Adrenal gland (tissue), 9 donors: ENCODE measurements at regions not wholly inside any gene's neighbourhood (a gene's known extent, or its start where the extent isn't known, plus 50 kb on each side); places are given as distances from the start of the nearest gene placed in this dataset.

Experiments
- DNase-seq, 7 donors: peaks; one replicate each; pipeline ENCODE4 v3.0.0-alpha.2; 2019 to 2020
- H3K27ac ChIP-seq, 5 donors: fragments of 200-600 bp; sonication (generic) in 4 of 5; 1 replicate in 3 of 5; 2 replicates in 2 of 5; pipeline versions ENCODE4 v1.5.1 to v1.8.0; 2016 to 2020; ENCODE audit warnings: mild to moderate bottlenecking in 1 of 5
- H3K27me3 ChIP-seq: fragments of 200-600 bp; 2 replicates; pipeline ENCODE4 v1.8.0; 2021
- H3K36me3 ChIP-seq, 2 donors: fragments of 200-600 bp; replicated peaks in 1 of 2; 1 replicate in 1 of 2; 2 replicates in 1 of 2; pipeline versions ENCODE4 v1.5.1 to v1.8.0; 2018 to 2022
- H3K4me1 ChIP-seq, 2 donors: fragments of 200-600 bp; replicated peaks in 1 of 2; 1 replicate in 1 of 2; 2 replicates in 1 of 2; pipeline versions ENCODE4 v1.5.1 to v1.8.0; 2018 to 2021
- H3K4me3 ChIP-seq, 4 donors: fragments of 200-600 bp; sonication (generic) in 3 of 4; one replicate each; pipeline ENCODE4 v1.5.1; 2016 to 2018
- H3K9me3 ChIP-seq, 3 donors: fragments of 200-600 bp; sonication (generic) in 1 of 3; replicated peaks in 1 of 3; 1 replicate in 2 of 3; 2 replicates in 1 of 3; pipeline versions ENCODE4 v1.5.1 to v1.8.0; 2016 to 2021
- CTCF ChIP-seq, 6 experiments: fragments of 450-650 bp in 4 of 6; fragments of 200-600 bp in 2 of 6; sonication (generic) in 1 of 6; IDR thresholded peaks; 1 replicate in 5 of 6; 2 replicates in 1 of 6; pipeline versions ENCODE4 v1.5.1 to v1.8.0; 2016 to 2021; ENCODE audit warnings: antibody characterized with exemption in 6 of 6, mild to moderate bottlenecking in 2 of 6, moderate library complexity in 1 of 6
- POLR2A ChIP-seq, 2 donors: fragments of 450-650 bp; IDR thresholded peaks; one replicate each; pipeline ENCODE4 v1.6.1; 2017; ENCODE audit warnings: antibody characterized with exemption in 2 of 2, mild to moderate bottlenecking in 2 of 2, moderate library complexity in 1 of 2
- WGBS, 4 donors: extraction: QIAGEN DNeasy Blood & Tissue Kit in 2 of 4; methylation state at CpG; one replicate each; pipeline versions ENCODE4 v1.1.5 to v1.1.7; 2013 to 2017; 5-methylcytosine and 5-hydroxymethylcytosine counted together
- intact Hi-C, 2 donors: fragments of 100-400 bp; cut with DNase I; formaldehyde crosslinking; loops; one replicate each; pipeline versions ENCODE4 v1.14.1 to v1.15.0; 2022 to 2023
- donor health status: healthy with polysubstance abuse.
- donor health status: Bipolar disorder and iron deficiency.
- donor health status: DM: yes; HTN: yes; CAD: no.
- donor health status: DM: no; HTN: no; CAD: no.
- donor health status: DM: no; HTN: no; CAD: no.

- Histone ChIP-seq H3K4me3 (no peak overlapping the region), H3K4me1 (peaks cover 0 to 8% of the 10 kb centered on the region in 2 donors), H3K9me3 (no peaks in the 10 kb centered on the region), H3K36me3 (no peaks in the 10 kb centered on the region), H3K27me3 (no peaks in the 10 kb centered on the region), H3K27ac (no peak overlapping the region)
- TF ChIP-seq CTCF (IDR thresholded peaks at IDR 0.05) (no peak), POLR2A (IDR thresholded peaks at IDR 0.05) (no peak)
- no peak for DNase-seq
- intact Hi-C loops, result no loop called here
These were observed 58.8 kb downstream of the CCDC54 start for GRCh38 chr3:107436029-107436428.

- DNase-seq, result no peak
- no peaks in the 10 kb centered on the region for H3K4me1 ChIP-seq
- H3K27me3 ChIP-seq, result no peaks in the 10 kb centered on the region
- intact Hi-C loops, result no loop called here
- H3K4me3 ChIP-seq, result no peak overlapping the region
- 65 to 71% (median 69%) methylated on average over 3 of the region's 3 CpGs for WGBS, 4 donors
- H3K36me3 ChIP-seq, result no peaks in the 10 kb centered on the region
- H3K27ac ChIP-seq, result no peak overlapping the region
- no peaks in the 10 kb centered on the region for H3K9me3 ChIP-seq
- no peak for TF ChIP-seq CTCF (IDR thresholded peaks at IDR 0.05)
- no peak for TF ChIP-seq POLR2A (IDR thresholded peaks at IDR 0.05)
These were observed 61.4 kb downstream of the CCDC54 start for GRCh38 chr3:107438671-107439070.

- intact Hi-C loops, result no loop called here
These were observed 64.4 kb downstream of the CCDC54 start for GRCh38 chr3:107441617-107442016.

DNA sequence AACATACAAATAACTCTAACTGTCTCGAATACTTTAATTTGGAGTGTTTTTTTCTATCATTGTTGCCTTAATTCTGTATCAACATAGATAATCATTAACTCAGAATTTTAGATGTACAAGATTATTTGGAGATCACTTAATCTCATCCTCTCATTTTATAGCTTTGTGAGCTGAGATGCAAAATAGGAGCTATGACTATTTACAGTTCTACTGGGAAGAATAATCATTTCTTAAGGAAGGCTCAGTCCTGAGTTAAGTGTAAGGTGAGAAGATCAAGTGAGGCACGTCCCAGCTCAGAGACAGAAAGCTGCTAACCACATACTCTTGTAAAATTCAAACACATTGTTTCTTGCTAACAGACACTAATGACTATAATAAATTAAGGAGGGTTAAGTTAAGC, 66.2 kb downstream of the CCDC54 start:
- Histone ChIP-seq H3K9me3 (no peaks in the 10 kb centered on the region), H3K4me1 (no peaks in the 10 kb centered on the region), H3K27ac (no peak overlapping the region), H3K36me3 (no peaks in the 10 kb centered on the region), H3K27me3 (no peaks in the 10 kb centered on the region), H3K4me3 (no peak overlapping the region)
- intact Hi-C loops, result no loop called here
- WGBS, 4 donors, result 73 to 88% (median 77%) methylated on average over 2 of the region's 2 CpGs
- DNase-seq, result no peak
- TF ChIP-seq CTCF (IDR thresholded peaks at IDR 0.05) (no peak), POLR2A (IDR thresholded peaks at IDR 0.05) (no peak)

More at GRCh38 chr3:107441617-107442016, 64.4 kb downstream of the CCDC54 start:
- TF ChIP-seq POLR2A (IDR thresholded peaks at IDR 0.05) (no peak), CTCF (IDR thresholded peaks at IDR 0.05) (no peak)
- no peaks in the 10 kb centered on the region for H3K36me3 ChIP-seq
- WGBS, 4 donors, result 81 to 85% (median 82%) methylated on average over 6 of the region's 6 CpGs
- H3K4me1 ChIP-seq, result no peaks in the 10 kb centered on the region
- H3K4me3 ChIP-seq, result no peak overlapping the region
- H3K9me3 ChIP-seq, result no peaks in the 10 kb centered on the region
- no peaks in the 10 kb centered on the region for H3K27me3 ChIP-seq
- no peak overlapping the region for H3K27ac ChIP-seq
- no peak for DNase-seq
